Stomach smooth muscle (tissue), 2 donors: ENCODE measurements at regions not wholly inside any gene's neighbourhood (a gene's known extent, or its start where the extent isn't known, plus 50 kb on each side); places are given as distances from the start of the nearest gene placed in this dataset.

ENCODE experiments used
- H3K27ac ChIP-seq: one replicate; pipeline ENCODE4 v1.7.0; 2013; ENCODE audit warnings: mild to moderate bottlenecking, low read length, inconsistent platforms
- H3K27me3 ChIP-seq, 2 donors: one replicate each; pipeline ENCODE4 v1.7.0; 2013; ENCODE audit warnings: low read length in 2 of 2; ENCODE audit not compliant: insufficient read depth in 2 of 2, control insufficient read depth in 1 of 2
- H3K36me3 ChIP-seq, 2 donors: one replicate each; pipeline ENCODE4 v1.7.0; 2013; ENCODE audit warnings: low read length in 2 of 2; ENCODE audit not compliant: control insufficient read depth in 2 of 2, insufficient read depth in 2 of 2
- H3K4me1 ChIP-seq: one replicate; pipeline ENCODE4 v1.7.0; 2013; ENCODE audit warnings: low read length; ENCODE audit not compliant: control insufficient read depth, insufficient read depth
- H3K4me3 ChIP-seq, 2 donors: one replicate each; pipeline ENCODE4 v1.7.0; 2013; ENCODE audit warnings: low read length in 2 of 2
- H3K9ac ChIP-seq, 2 donors: one replicate each; pipeline ENCODE4 v1.7.0; 2013; ENCODE audit warnings: low read length in 2 of 2, mild to moderate bottlenecking in 1 of 2
- H3K9me3 ChIP-seq, 2 donors: one replicate each; pipeline ENCODE4 v1.7.0; 2013; ENCODE audit warnings: low read length in 2 of 2; ENCODE audit not compliant: control insufficient read depth in 2 of 2
- donor health status: healthy.
- donor health status: Pancreatic carcinoma.

- Histone ChIP-seq H3K27ac (no peak overlapping the region), H3K27me3 (no peaks in the 10 kb centered on the region), H3K36me3 (no peaks in the 10 kb centered on the region), H3K4me3 (no peak overlapping the region), H3K4me1 (no peaks in the 10 kb centered on the region), H3K9me3 (no peaks in the 10 kb centered on the region), H3K9ac (no peak overlapping the region)
Observed at GRCh38 chr14:37843954-37844607, 248.7 kb downstream of the TTC6 start.

GRCh38 chr14:37844614-37845013 is 249.2 kb downstream of the TTC6 start:
- Histone ChIP-seq H3K27ac (no peak overlapping the region), H3K9me3 (no peaks in the 10 kb centered on the region), H3K4me1 (no peaks in the 10 kb centered on the region), H3K4me3 (no peak overlapping the region), H3K9ac (no peak overlapping the region), H3K27me3 (no peaks in the 10 kb centered on the region), H3K36me3 (no peaks in the 10 kb centered on the region)

DNA sequence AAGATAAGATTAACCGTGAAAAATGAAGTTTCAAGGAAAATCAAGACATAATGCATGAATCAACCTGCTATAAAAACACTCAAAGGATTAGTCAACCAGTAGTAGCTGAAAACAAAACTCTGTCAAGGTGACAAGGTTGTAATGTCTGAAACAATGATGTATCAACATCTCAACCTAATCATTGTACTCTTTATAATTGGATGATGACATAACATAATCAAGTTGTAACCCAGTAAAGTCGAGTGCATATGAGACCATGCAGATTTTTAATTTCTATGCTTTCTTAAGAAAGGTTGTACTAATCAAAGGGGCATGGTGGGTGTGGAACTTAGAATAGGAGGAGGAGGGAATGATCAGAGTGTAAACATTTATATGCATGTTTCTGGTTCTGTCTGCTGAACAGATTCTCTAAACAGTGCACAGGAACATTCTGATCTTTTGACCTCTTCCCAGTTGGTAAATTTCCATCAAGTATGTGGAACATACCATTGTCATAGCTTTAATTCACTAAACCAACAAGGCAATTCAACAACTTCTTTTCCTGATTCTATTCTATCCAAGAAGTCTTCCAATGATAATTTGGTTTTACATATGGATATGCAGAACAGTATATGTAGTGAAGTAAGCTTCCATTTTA is 253.7 kb downstream of the TTC6 start:
- Histone ChIP-seq H3K9ac (no peak overlapping the region), H3K9me3 (no peaks in the 10 kb centered on the region), H3K4me1 (no peaks in the 10 kb centered on the region), H3K27ac (no peak overlapping the region), H3K36me3 (no peaks in the 10 kb centered on the region), H3K27me3 (no peaks in the 10 kb centered on the region), H3K4me3 (no peak overlapping the region)

DNA sequence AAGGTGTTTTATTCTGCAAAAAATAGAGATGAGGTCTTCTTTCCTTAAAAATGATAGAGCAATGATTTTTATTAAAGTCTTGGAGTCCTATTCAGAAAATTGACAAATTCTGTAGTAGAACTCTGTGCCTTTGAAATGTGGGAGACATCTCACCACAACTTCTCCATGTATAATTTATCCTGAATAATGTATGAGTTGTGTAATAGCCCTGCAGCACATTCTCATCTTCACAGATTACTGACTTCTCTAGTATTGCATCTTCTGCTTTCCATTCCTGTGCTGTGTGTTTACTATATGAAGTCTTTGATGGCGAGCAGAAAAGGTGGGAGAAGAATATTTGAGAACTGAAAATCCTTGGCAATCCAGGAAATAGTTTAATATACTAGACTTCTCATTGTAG is 255.6 kb downstream of the TTC6 start:
- Histone ChIP-seq H3K4me1 (no peaks in the 10 kb centered on the region), H3K9ac (no peak overlapping the region), H3K9me3 (no peaks in the 10 kb centered on the region), H3K27me3 (no peaks in the 10 kb centered on the region), H3K4me3 (no peak overlapping the region), H3K27ac (no peak overlapping the region), H3K36me3 (no peaks in the 10 kb centered on the region)

GRCh38 chr14:37855871-37856270 is 260.4 kb downstream of the TTC6 start:
- no peaks in the 10 kb centered on the region for H3K36me3 ChIP-seq

DNA sequence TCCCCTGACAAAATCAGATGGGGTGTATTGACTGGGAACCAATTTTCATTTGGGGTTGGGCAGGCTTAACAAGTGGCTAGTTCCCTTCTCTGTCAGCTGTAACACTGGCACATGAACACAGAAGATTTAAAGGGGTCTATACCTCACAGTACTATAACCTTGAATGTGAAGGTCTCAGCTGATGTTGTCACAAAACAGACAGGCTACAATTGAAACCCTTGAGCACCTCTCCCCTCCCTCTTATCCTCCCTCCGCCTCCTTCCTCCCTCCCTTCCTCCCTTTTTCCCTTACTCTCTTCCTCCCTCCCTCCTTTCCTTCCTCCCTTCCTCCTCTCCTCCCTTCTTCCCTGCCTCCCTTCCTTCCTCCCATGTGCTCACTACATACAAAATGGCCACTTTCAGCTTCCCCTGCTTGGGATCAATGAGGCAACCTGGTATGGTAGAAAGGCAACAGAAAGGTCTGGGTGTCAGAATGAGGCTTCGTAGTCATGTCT is 262.4 kb downstream of the TTC6 start:
- no peak overlapping the region for H3K9ac ChIP-seq
- H3K27ac ChIP-seq = no peak overlapping the region
- no peaks in the 10 kb centered on the region for H3K27me3 ChIP-seq
- no peaks in the 10 kb centered on the region for H3K9me3 ChIP-seq
- H3K36me3 ChIP-seq = no peaks in the 10 kb centered on the region
- H3K4me1 ChIP-seq = no peaks in the 10 kb centered on the region
- H3K4me3 ChIP-seq = no peak overlapping the region

More at GRCh38 chr14:37855871-37856270, 260.4 kb downstream of the TTC6 start:
- Histone ChIP-seq H3K27me3 (no peaks in the 10 kb centered on the region), H3K4me3 (no peak overlapping the region), H3K4me1 (no peaks in the 10 kb centered on the region), H3K9me3 (no peaks in the 10 kb centered on the region), H3K27ac (no peak overlapping the region), H3K9ac (no peak overlapping the region)

GRCh38 chr14:37858733-37859132 is 263.3 kb downstream of the TTC6 start:
- no peaks in the 10 kb centered on the region for H3K27me3 ChIP-seq
- H3K27ac ChIP-seq = no peak overlapping the region
- no peak overlapping the region for H3K9ac ChIP-seq
- no peaks in the 10 kb centered on the region for H3K9me3 ChIP-seq
- no peak overlapping the region for H3K4me3 ChIP-seq
- no peaks in the 10 kb centered on the region for H3K36me3 ChIP-seq
- no peaks in the 10 kb centered on the region for H3K4me1 ChIP-seq

DNA sequence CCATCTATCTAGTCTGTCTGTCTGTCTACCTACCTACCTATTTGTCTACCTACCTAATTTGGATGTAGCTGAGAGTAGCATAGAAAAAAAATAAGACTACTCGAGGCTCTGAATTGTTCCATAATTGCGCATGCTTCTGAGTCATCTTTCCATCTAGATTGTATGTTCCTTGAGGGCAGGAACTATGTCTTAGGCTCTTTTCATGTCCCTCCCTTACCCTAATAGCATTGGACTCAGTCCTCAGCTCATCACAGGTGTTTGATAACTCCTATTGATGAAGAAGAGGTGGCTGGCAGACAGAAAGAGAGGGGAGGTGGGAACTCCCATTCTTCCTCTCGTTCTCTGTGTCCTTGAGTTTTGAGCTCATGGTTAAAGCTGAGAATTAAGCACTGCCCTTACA is 263.7 kb downstream of the TTC6 start:
- Histone ChIP-seq H3K4me1 (no peaks in the 10 kb centered on the region), H3K9me3 (no peaks in the 10 kb centered on the region), H3K27ac (no peak overlapping the region), H3K9ac (no peak overlapping the region), H3K36me3 (no peaks in the 10 kb centered on the region), H3K4me3 (no peak overlapping the region), H3K27me3 (no peaks in the 10 kb centered on the region)

GRCh38 chr14:37862263-37862662 is 266.8 kb downstream of the TTC6 start:
- H3K36me3 ChIP-seq = no peaks in the 10 kb centered on the region
- no peaks in the 10 kb centered on the region for H3K27me3 ChIP-seq
- H3K9me3 ChIP-seq = no peaks in the 10 kb centered on the region
- no peak overlapping the region for H3K4me3 ChIP-seq
- no peak overlapping the region for H3K9ac ChIP-seq
- no peak overlapping the region for H3K27ac ChIP-seq
- peaks cover 12% of the 10 kb centered on the region for H3K4me1 ChIP-seq

DNA sequence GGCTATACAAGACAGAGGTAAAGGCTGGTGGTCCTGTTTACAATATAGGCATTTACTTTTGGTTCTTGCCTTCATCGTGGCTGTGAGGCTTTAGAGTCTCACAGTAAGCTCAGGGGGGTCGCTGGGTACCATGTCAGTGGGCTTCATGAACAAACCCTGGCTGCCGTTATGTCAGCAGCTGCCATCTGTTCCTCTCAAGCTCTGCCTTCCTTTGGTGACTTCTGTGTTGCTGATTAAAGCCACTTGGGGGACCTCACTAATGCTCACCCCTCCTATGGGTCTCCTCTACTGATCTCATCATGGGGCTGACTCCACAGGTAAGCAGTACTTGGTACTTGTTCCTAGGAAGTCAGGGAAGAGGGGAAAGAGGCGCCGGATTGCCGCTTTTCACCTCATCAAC is 268.7 kb downstream of the TTC6 start:
- no peak overlapping the region for H3K9ac ChIP-seq
- H3K36me3 ChIP-seq = no peaks in the 10 kb centered on the region
- H3K27ac ChIP-seq = no peak overlapping the region
- peaks cover 12% of the 10 kb centered on the region for H3K4me1 ChIP-seq
- H3K9me3 ChIP-seq = no peaks in the 10 kb centered on the region
- H3K27me3 ChIP-seq = no peaks in the 10 kb centered on the region
- H3K4me3 ChIP-seq = no peak overlapping the region
